ENCODE measurements at regions not wholly inside any gene's neighbourhood (a gene's known extent, or its start where the extent isn't known, plus 50 kb on each side); places are given as distances from the start of the nearest gene placed in this dataset.

- no peak for DNase-seq
These were observed 60.8 kb upstream of the GPR158 start for GRCh38 chr10:25114036-25114411.

GRCh38 chr10:25117757-25118156 lies 57.0 kb upstream of the GPR158 start:
- no peak for DNase-seq

GRCh38 chr10:25120188-25120587 lies 54.6 kb upstream of the GPR158 start:
- no peak for DNase-seq

All from activated CD8-positive, alpha-beta memory T cell treated with anti-CD3 and anti-CD28 coated beads, Interleukin-2, amount 50 U/mL, for 48 hours (primary cell).